ENCODE measurements at regions not wholly inside any gene's neighbourhood (a gene's known extent, or its start where the extent isn't known, plus 50 kb on each side); places are given as distances from the start of the nearest gene placed in this dataset.

- H3K23ac ChIP-seq (ENCODE audit: insufficient read length, low read depth, low read length) = no peak overlapping the region
- no peak overlapping the region for H2AFZ ChIP-seq (ENCODE audit: low read length)
- H4K91ac ChIP-seq (ENCODE audit: insufficient read length, low read depth, low read length) = no peak overlapping the region
- no peaks in the 10 kb centered on the region for H3K27me3 ChIP-seq (ENCODE audit: insufficient read depth, low read length)
- H3K4me3 Mint-ChIP-seq = no peak overlapping the region
- H4K20me1 ChIP-seq (ENCODE audit: control insufficient read depth, insufficient read depth, insufficient read length) = no peaks in the 10 kb centered on the region
- no peak overlapping the region for H3K4ac ChIP-seq (ENCODE audit: low read depth, low read length)
- peaks cover 56% of the 10 kb centered on the region for H3K27me3 Mint-ChIP-seq (ENCODE audit: low read depth)
- DNase-seq = no peak
- H2BK20ac ChIP-seq (ENCODE audit: low read depth, low read length, poor library complexity, severe bottlenecking) = no peak overlapping the region
- H3K4me2 ChIP-seq (ENCODE audit: insufficient read depth, insufficient read length, low read length) = no peak overlapping the region
- no peak for TF ChIP-seq CTCF (conservative IDR thresholded peaks at IDR 0.05)
- H3K9me3 Mint-ChIP-seq = peaks cover 3 to 10% of the 10 kb centered on the region in 2 experiments
- no peak overlapping the region; the same call in 1 of the 2 replicates for H3K14ac ChIP-seq (ENCODE audit: insufficient read depth, low read length)
- no peaks in the 10 kb centered on the region; a peak in 1 of 7 replicates for H3K36me3 Mint-ChIP-seq (ENCODE audit: insufficient read depth in 1 of 3, low read depth in 3 of 3)
- H2BK5ac ChIP-seq (ENCODE audit: insufficient read length, low read length) = no peak overlapping the region
- no peak overlapping the region for H4K8ac ChIP-seq (replicated peaks; ENCODE audit: insufficient read length, low read depth, low read length)
- H2BK120ac ChIP-seq (ENCODE audit: low read depth, low read length, poor library complexity, severe bottlenecking) = no peak overlapping the region
- H3K4me1 ChIP-seq (ENCODE audit: insufficient read depth, low read length) = no peaks in the 10 kb centered on the region
- H3K79me1 ChIP-seq (ENCODE audit: insufficient read depth, low read depth, low read length, poor library complexity, severe bottlenecking) = no peaks in the 10 kb centered on the region
- no peaks in the 10 kb centered on the region for H3K4me1 Mint-ChIP-seq
- WGBS (ENCODE audit: extremely low coverage, insufficient read length, low lambda C conversion rate) = no CpG with 5 or more reads among the region's 11 CpGs
- H3K18ac ChIP-seq (ENCODE audit: insufficient read length, low read depth, low read length) = no peak overlapping the region
- no peak overlapping the region for H4K5ac ChIP-seq (ENCODE audit: insufficient read length, low read depth, low read length)
- no peak overlapping the region for H3K56ac ChIP-seq (ENCODE audit: insufficient read length, low read depth, low read length)
- no peaks in the 10 kb centered on the region for H3K9me3 ChIP-seq (ENCODE audit: control insufficient read depth, low read depth, low read length)
- no peak overlapping the region for H3K9ac ChIP-seq (ENCODE audit: extremely low read depth, insufficient read length, low read length)
- no peak overlapping the region for H2BK15ac ChIP-seq (ENCODE audit: low read depth, low read length)
- no peak overlapping the region for H3T11ph ChIP-seq (ENCODE audit: low read length)
- no peak overlapping the region for H3K27ac ChIP-seq (ENCODE audit: insufficient read length, low read depth, low read length)
- no peak overlapping the region for H2AK5ac ChIP-seq (ENCODE audit: insufficient read length, low read length)
- no peaks in the 10 kb centered on the region for H3K79me2 ChIP-seq (ENCODE audit: insufficient read depth, low read length)
- H3K27ac Mint-ChIP-seq = no peak overlapping the region; a peak in 1 of 7 replicates
- H3K23me2 ChIP-seq (ENCODE audit: insufficient read length, low read depth, low read length, poor library complexity, severe bottlenecking) = no peaks in the 10 kb centered on the region
- no peak overlapping the region for H2BK12ac ChIP-seq (ENCODE audit: insufficient read length, low read depth, low read length)
These were observed 149.4 kb downstream of the DNAJB6 start for GRCh38 chr7:157486007-157486755.

All from H9 (cell line).